BLaER1 (cell line): ENCODE measurements at regions not wholly inside any gene's neighbourhood (a gene's known extent, or its start where the extent isn't known, plus 50 kb on each side); places are given as distances from the start of the nearest gene placed in this dataset.

Experiments
- H3K27ac ChIP-seq: shearing (Covaris generic); formaldehyde crosslinking; 2 replicates; pipeline ENCODE4 v1.8.1; 2022
- H3K27me3 ChIP-seq: shearing (Covaris generic); formaldehyde crosslinking; 2 replicates; pipeline ENCODE4 v1.8.1; 2022
- H3K36me3 ChIP-seq: shearing (Covaris generic); formaldehyde crosslinking; 2 replicates; pipeline ENCODE4 v1.8.1; 2022
- H3K4me1 ChIP-seq: shearing (Covaris generic); formaldehyde crosslinking; 2 replicates; pipeline ENCODE4 v1.8.1; 2022
- H3K4me2 ChIP-seq: shearing (Covaris generic); formaldehyde crosslinking; 2 replicates; pipeline ENCODE4 v1.8.1; 2022
- H3K4me3 ChIP-seq: shearing (Covaris generic); formaldehyde crosslinking; 2 replicates; pipeline ENCODE4 v1.8.1; 2022
- H3K9ac ChIP-seq: shearing (Covaris generic); formaldehyde crosslinking; 2 replicates; pipeline ENCODE4 v1.8.1; 2022
- H3K9me3 ChIP-seq: shearing (Covaris generic); formaldehyde crosslinking; 2 replicates; pipeline ENCODE4 v1.8.1; 2022
- H4K20me1 ChIP-seq: shearing (Covaris generic); formaldehyde crosslinking; 2 replicates; pipeline ENCODE4 v1.8.1; 2022
- Cebpa-rat ChIP-seq: shearing (Covaris generic); IDR thresholded peaks from 2 replicates; pipeline ENCODE4 v1.8.1; 2022

DNA sequence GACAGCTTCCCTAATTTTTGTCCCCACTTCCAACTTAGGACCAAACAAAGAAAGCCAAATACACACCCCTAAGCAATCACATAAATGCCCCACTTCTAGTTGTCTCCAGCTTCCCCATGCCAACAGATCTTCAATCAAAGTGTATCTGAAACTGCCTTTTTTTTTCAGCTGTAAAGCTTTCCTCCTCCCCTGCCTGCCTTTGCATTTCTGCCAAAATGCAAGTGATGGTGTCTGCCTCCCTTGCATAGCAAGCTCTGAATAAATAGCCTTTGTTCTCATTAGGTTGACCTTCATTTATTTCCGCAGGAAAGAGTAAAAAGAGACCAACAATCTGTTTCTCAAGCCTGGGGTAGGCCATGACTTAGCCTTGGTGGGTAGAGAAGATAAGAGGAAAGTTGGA lies 459.4 kb downstream of the GPAM start:
- TF ChIP-seq Cebpa-rat, result no peak
- no peaks in the 10 kb centered on the region for H3K9me3 ChIP-seq
- no peak overlapping the region for H3K27ac ChIP-seq
- H3K36me3 ChIP-seq, result no peaks in the 10 kb centered on the region
- H4K20me1 ChIP-seq, result no peaks in the 10 kb centered on the region
- H3K4me1 ChIP-seq, result no peaks in the 10 kb centered on the region
- no peaks in the 10 kb centered on the region for H3K27me3 ChIP-seq
- H3K4me2 ChIP-seq, result no peak overlapping the region
- no peak overlapping the region for H3K9ac ChIP-seq
- H3K4me3 ChIP-seq, result no peak overlapping the region

GRCh38 chr10:111725050-111725449 lies 458.5 kb downstream of the GPAM start:
- Histone ChIP-seq H3K4me2 (no peak overlapping the region), H4K20me1 (no peaks in the 10 kb centered on the region)
- TF ChIP-seq Cebpa-rat, result no peak

GRCh38 chr10:111732166-111732785 lies 451.3 kb downstream of the GPAM start:
- TF ChIP-seq Cebpa-rat, result no peak
- Histone ChIP-seq H3K9ac (no peak overlapping the region), H3K27ac (no peak overlapping the region), H4K20me1 (no peaks in the 10 kb centered on the region), H3K4me3 (no peak overlapping the region), H3K36me3 (no peaks in the 10 kb centered on the region), H3K4me1 (no peaks in the 10 kb centered on the region), H3K27me3 (no peaks in the 10 kb centered on the region), H3K9me3 (no peaks in the 10 kb centered on the region), H3K4me2 (no peak overlapping the region)

More at GRCh38 chr10:111725050-111725449, 458.5 kb downstream of the GPAM start:
- Histone ChIP-seq H3K9ac (no peak overlapping the region), H3K4me1 (no peaks in the 10 kb centered on the region), H3K4me3 (no peak overlapping the region), H3K27me3 (no peaks in the 10 kb centered on the region), H3K9me3 (no peaks in the 10 kb centered on the region), H3K36me3 (no peaks in the 10 kb centered on the region), H3K27ac (no peak overlapping the region)

DNA sequence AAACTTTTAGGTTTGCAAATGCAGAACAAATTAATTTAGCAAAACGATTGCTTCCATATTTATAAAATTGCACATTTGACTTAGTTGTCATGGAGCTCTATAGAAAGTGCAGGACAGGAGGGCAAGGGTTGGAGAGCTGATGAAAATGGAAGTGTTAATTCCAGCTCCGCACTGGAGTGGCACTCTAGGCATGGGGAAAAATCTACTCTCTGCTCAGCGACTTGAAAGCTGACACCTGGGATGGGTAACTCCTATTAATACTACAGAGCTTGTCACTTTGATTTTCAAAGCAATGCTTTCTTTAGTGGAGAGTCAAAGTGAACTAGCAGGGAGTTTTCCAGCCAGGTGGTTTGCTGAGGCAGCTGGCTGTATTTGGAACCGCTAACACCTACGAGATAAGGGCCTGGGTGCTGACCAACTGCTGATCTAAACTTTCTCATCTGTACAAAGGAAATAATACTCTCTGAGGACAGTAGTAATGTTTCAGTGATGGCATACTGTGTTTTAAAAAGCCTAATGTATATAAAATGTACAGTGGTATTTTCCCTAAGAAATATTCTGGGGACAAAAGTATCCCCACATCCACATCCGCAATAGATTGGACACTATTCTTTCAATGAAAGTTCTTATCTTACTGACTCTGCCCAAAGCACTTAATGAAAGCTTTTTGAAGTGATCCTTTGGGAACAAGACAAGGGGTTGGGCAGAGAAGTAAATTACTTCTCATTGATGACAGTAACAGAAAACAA lies 444.3 kb downstream of the GPAM start:
- Histone ChIP-seq H3K4me2 (no peak overlapping the region), H3K27me3 (no peaks in the 10 kb centered on the region), H3K4me1 (no peaks in the 10 kb centered on the region), H3K36me3 (no peaks in the 10 kb centered on the region), H4K20me1 (no peaks in the 10 kb centered on the region), H3K27ac (no peak overlapping the region), H3K9me3 (no peaks in the 10 kb centered on the region), H3K9ac (no peak overlapping the region), H3K4me3 (no peak overlapping the region)
- no peak for TF ChIP-seq Cebpa-rat

GRCh38 chr10:111739874-111740139 lies 443.8 kb downstream of the GPAM start:
- H3K27me3 ChIP-seq, result no peaks in the 10 kb centered on the region
- H3K36me3 ChIP-seq, result no peaks in the 10 kb centered on the region
- no peak overlapping the region for H3K9ac ChIP-seq
- TF ChIP-seq Cebpa-rat, result no peak
- H3K4me3 ChIP-seq, result no peak overlapping the region
- H4K20me1 ChIP-seq, result no peaks in the 10 kb centered on the region
- H3K9me3 ChIP-seq, result no peaks in the 10 kb centered on the region
- H3K27ac ChIP-seq, result no peak overlapping the region
- H3K4me1 ChIP-seq, result no peaks in the 10 kb centered on the region
- H3K4me2 ChIP-seq, result no peak overlapping the region

- Histone ChIP-seq H3K4me3 (no peak overlapping the region), H3K27ac (no peak overlapping the region), H3K27me3 (no peaks in the 10 kb centered on the region), H4K20me1 (no peaks in the 10 kb centered on the region), H3K9me3 (no peaks in the 10 kb centered on the region), H3K4me1 (no peaks in the 10 kb centered on the region), H3K36me3 (no peaks in the 10 kb centered on the region), H3K4me2 (no peak overlapping the region), H3K9ac (no peak overlapping the region)
- TF ChIP-seq Cebpa-rat, result no peak
These were observed 437.6 kb downstream of the GPAM start for GRCh38 chr10:111745982-111746381.

- Histone ChIP-seq H4K20me1 (no peaks in the 10 kb centered on the region), H3K36me3 (no peaks in the 10 kb centered on the region), H3K27ac (no peak overlapping the region), H3K27me3 (no peaks in the 10 kb centered on the region), H3K4me3 (no peak overlapping the region), H3K9me3 (no peaks in the 10 kb centered on the region), H3K9ac (no peak overlapping the region), H3K4me2 (no peak overlapping the region), H3K4me1 (no peaks in the 10 kb centered on the region)
- no peak for TF ChIP-seq Cebpa-rat
These were observed 435.8 kb downstream of the GPAM start for GRCh38 chr10:111747751-111748150.

GRCh38 chr10:111748184-111748583 lies 435.4 kb downstream of the GPAM start:
- no peak overlapping the region for H3K9ac ChIP-seq
- H3K27ac ChIP-seq, result no peak overlapping the region
- no peaks in the 10 kb centered on the region for H3K9me3 ChIP-seq
- H3K4me3 ChIP-seq, result no peak overlapping the region
- no peak overlapping the region for H3K4me2 ChIP-seq
- H3K27me3 ChIP-seq, result no peaks in the 10 kb centered on the region
- H3K4me1 ChIP-seq, result no peaks in the 10 kb centered on the region
- H4K20me1 ChIP-seq, result no peaks in the 10 kb centered on the region
- H3K36me3 ChIP-seq, result no peaks in the 10 kb centered on the region
- TF ChIP-seq Cebpa-rat, result no peak

DNA sequence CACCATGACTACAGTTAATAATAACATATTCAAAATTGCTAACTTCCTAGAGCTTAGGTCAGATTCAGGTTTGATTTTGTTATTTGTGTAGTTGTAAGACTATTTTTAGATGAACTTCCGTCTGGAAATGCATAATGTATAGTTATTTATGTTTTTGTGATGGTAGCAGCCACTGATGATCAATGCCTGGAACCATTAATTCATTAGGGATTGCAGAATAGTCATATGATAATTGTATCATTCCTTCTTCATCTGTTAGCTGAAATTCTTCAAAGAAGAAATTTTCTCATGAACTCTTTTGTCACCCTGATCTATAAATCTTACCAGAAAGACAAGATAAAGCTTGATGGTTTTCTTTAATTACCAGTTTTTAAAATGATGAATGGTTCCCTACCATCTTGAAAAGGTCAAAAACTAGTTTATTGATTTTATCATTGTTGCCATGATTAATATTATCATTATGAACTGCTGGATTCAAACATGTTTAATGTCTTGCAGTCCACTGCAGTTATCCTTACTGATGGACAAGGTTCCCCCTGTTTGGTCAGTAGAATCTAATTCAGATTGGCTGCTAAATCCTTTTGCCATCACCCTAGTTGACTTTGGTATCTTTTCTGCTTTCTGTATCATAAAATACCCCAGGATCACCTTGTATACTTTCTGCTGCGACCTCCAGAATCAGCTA lies 433.3 kb downstream of the GPAM start:
- Histone ChIP-seq H3K9ac (no peak overlapping the region), H3K9me3 (no peaks in the 10 kb centered on the region), H3K4me3 (no peak overlapping the region), H4K20me1 (no peaks in the 10 kb centered on the region), H3K4me1 (no peaks in the 10 kb centered on the region), H3K27me3 (no peaks in the 10 kb centered on the region), H3K36me3 (no peaks in the 10 kb centered on the region), H3K4me2 (no peak overlapping the region), H3K27ac (no peak overlapping the region)
- no peak for TF ChIP-seq Cebpa-rat
